HG02852 (cell line): ENCODE measurements at regions not wholly inside any gene's neighbourhood (a gene's known extent, or its start where the extent isn't known, plus 50 kb on each side); places are given as distances from the start of the nearest gene placed in this dataset.

Experiments used
- ATAC-seq: cut with Tn5 transposase; IDR thresholded peaks from one replicate; pipeline ENCODE4 v1.9.1; 2021; ENCODE audit warnings: mild to moderate bottlenecking, moderate library complexity; ENCODE audit not compliant: unreplicated experiment

GRCh38 chr1:79448426-79448825 is 441.9 kb upstream of the ADGRL4 start:
- ATAC-seq: no peak

DNA sequence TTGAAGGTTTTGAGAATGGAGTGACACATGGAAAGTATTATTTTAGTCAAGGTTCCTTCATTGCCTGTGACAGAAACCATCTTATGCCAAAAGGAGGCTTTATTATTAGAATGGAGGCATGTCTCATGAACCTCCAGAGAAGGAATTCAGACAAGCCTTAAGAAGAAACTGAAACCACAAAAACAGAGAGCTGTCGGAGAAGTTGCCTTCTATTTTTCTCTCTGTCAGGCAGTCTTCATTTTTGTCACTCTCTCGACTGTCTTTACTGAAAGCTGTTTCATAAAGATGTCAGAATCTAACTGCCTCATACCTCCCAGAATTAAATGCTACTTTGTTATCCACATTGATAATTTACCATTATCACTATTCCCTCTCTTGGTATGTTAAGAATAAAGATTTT is 434.7 kb upstream of the ADGRL4 start:
- ATAC-seq: no peak

GRCh38 chr1:79437540-79437939 is 431.0 kb upstream of the ADGRL4 start:
- ATAC-seq: no peak

GRCh38 chr1:79431340-79431739 is 424.8 kb upstream of the ADGRL4 start:
- ATAC-seq: no peak

DNA sequence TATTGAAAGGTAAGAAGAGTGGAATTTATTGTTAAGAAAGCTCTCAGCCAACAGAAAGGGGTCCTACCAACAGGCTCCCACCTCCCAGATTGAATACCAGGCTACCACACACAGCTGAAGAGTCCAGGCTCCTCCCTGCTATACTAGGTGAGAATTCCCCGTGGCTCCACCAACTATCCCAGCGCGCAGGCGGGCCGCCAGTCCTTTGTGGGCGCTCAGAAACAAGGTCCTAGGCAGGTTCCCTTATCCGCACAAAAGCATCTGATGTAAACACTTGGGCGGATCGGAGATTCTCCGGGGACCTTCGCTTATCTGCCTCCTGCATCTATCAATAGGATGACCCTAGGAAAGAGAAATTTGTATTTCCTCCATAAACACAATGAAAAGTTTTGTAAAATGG is 423.9 kb upstream of the ADGRL4 start:
- ATAC-seq: no peak

- no peak for ATAC-seq
Observed at GRCh38 chr1:79422726-79423125, 416.2 kb upstream of the ADGRL4 start.

- ATAC-seq: no peak
Observed at GRCh38 chr1:79398501-79398900, 392.0 kb upstream of the ADGRL4 start.

- no peak for ATAC-seq
Observed at GRCh38 chr1:79396901-79397300, 390.4 kb upstream of the ADGRL4 start.

DNA sequence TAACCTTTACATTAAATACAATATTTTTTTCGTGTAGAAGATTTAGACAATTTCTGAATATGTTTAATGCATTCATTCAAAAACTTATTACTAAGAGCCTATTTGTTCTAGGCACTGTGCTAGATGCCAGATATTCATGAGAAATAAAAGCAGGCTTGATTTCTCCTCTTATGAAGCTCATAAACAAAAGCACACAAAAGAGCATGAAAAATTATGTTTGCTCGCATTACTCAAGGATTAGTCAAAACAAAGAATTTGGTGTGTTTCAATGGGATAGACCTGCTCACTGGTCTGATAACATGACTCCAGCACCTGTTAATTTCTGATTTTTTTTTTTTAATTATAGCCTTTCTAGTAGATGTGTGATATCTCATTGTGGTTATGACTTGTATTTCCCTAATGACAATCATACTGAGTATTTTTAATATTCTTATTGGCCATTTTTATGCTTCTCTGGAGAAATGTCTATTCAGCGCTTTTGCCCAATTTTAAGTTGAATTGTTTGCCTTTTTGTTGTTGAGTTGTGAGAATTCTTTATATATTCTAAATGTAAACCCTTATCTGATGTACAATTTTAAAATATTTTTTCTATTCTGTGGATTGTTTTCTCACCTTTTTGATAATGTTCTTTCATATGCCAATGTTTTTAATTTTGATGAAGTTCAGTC is 382.3 kb upstream of the ADGRL4 start:
- no peak for ATAC-seq

- ATAC-seq: no peak
Observed at GRCh38 chr1:79386730-79387129, 380.2 kb upstream of the ADGRL4 start.

- ATAC-seq: no peak
Observed at GRCh38 chr1:79380078-79380477, 373.5 kb upstream of the ADGRL4 start.

DNA sequence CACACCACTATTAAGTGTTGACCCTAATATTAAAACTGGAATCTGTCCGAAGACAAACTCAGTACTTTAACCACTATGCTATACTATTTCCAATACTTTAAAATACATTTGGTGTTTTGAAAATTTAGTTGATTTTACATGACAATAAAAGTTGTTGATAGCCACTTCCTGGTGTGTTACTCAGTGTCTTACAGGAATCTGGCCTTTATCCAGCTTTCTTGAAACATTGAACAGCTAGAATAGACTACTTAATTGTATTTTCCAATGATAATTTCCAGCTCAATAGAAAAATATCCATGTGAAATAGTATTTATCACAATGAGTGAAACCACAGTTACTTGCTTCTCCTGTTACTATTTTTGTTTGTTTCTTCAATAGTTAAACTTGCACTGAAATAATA is 369.6 kb upstream of the ADGRL4 start:
- no peak for ATAC-seq

- no peak for ATAC-seq
Observed at GRCh38 chr1:79375352-79375751, 368.8 kb upstream of the ADGRL4 start.

DNA sequence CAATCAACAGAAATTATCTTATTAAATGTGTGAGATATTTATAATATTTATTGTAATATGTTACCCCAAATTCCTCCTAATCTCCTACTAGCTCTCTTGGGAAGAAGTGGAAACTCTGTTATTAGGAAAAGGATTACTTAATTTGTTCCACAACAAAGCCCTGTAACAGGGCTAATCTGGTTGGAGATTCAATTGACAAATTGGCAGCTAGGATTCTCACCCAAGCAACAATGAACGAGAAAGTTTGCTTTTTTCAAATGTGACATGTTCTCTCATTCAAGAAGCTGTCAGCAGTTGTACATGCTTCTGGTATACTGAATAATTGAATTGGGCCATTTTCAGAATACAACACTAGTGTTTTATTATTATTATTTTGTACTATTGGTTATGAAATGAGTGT is 367.9 kb upstream of the ADGRL4 start:
- ATAC-seq: no peak

- no peak for ATAC-seq
Observed at GRCh38 chr1:79373481-79374125, 367.1 kb upstream of the ADGRL4 start.

DNA sequence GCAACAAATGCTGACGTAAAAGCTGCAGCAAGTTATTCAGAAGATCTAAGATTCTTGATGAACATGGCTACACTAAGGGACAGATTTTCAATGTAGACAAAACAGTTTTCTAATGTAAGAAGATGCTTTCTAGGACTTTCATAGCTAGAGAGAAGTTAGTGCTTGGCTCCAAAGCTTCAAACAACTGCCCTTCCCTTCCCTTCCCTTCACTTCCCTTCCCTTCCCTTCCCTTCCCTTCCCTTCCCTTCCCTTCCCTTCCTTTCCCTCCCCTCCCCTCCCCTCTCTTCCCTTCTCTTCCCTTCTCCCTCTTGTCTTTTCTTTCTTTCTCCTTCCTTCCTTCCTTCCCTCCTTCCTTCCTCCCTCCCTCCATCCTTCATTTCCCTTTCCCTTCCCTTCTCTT is 365.3 kb upstream of the ADGRL4 start:
- ATAC-seq: no peak

DNA sequence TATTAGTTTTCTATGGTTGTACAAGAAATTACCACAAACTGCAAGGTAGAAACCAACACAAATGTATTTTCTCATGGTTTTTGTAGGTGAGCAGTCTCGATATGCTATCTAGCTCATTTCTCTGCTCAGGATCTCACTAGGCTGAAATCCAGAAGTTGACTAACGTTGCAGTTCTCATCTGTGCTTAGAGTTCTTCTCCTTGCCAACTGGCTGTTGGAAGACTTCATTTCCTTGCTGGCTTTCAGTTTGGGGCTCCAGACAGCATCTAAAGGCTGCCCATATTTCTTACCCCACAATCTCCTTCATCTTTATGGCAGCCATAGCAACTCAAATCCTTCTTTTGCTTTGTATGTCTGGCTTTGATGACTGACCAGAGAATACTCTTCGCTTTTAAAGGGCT is 362.6 kb upstream of the ADGRL4 start:
- ATAC-seq: no peak

DNA sequence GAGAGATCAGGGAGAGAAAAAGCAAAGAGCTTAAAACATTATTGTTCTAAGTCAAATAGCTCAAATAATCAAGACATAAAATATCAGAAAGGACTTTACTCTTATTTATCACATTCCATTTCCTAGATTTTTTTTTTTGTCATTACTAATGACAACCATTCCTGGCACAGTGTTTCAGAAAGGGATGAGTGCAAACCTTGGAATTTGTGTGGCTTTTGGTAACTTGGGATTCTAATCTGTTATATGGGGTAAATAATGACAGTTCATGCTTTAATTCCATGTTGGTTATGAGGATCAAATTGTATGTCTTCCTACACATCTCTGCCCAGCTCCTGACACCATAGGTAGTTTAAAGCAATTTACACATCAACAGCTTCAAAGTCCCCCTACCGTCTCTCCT is 358.4 kb upstream of the ADGRL4 start:
- no peak for ATAC-seq

DNA sequence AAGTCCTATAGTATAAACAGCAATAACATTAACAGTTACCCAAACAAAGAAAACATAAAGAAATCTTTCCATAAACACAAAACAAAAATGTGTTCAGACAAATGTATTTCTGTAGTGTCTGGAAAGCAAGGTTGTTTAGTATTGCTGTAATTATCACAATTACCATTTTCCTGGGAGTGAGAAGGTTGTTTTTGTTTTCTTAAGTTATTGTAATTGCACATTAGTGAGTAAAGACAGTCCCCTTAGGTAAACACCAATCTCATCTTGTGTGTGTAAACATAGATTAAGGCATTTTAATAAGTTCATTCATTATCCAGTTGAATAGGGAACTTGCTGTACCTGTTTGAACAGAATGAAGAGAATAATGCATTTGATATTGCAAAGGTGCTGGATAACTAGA is 356.9 kb upstream of the ADGRL4 start:
- no peak for ATAC-seq

DNA sequence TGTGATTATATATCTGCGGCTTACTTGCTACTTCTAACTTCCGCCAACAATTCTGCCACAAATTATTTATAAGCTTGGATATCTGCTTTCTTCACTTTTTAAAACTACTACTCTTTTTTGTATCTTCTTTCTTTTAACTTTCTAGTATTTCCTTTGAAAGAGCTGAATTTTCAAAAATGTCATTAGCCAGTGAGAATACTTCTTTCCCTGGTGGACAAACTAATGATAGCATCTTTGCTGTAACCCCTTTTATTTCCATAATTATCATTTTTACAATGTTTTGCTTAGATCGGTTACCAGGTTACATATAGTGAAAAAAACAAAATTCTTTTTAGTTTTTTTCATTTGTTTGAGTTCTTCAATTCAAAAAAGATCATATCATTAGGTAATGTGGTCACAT is 355.9 kb upstream of the ADGRL4 start:
- no peak for ATAC-seq

DNA sequence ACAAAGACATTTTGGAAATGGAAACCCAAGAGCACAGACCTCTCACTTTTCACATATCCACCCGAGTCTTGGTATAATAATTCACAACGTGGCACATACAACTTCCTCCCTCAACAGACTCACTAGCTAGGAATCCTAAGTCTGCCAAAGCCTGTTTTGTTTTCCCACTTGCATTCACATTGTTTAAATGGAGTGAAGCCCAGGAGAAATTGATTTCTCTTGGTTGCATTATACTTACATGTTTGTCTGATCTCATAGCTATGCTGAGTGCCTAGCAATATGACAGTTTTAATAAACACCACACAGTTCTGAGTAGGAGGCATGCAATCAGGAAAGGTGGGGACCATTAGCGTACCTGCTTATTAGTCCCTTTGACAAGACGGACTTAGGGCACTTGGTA is 348.6 kb upstream of the ADGRL4 start:
- ATAC-seq: no peak

GRCh38 chr1:79353224-79353623 is 346.7 kb upstream of the ADGRL4 start:
- ATAC-seq: no peak

DNA sequence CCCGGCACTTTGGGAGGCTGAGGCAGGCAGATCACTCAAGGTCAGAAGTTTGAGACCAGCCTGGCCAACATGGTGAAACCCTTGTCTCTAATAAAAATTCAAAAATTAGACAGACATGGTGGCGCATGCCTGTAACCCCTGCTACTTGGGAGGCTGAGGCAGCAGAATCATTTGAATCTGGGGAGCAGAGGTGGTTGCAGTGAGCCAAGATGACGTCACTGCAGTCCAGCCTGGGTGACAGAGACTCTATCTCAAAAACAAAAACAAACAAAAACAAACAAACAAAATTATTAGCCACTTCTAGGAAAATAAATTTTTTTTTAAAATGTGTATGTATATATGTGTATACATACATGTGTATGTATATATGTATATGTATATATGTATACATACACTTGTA is 320.3 kb upstream of the ADGRL4 start:
- no peak for ATAC-seq
